Activated T-cell treated with anti-CD3 and anti-CD28 coated beads for 1 hour (primary cell): ENCODE measurements at regions not wholly inside any gene's neighbourhood (a gene's known extent, or its start where the extent isn't known, plus 50 kb on each side); places are given as distances from the start of the nearest gene placed in this dataset.
"Not testable (repeated sequence)": the region's sequence is repeated elsewhere in the genome, so short reads cannot be mapped to it uniquely, and the experiment has no call there.

Source experiments
- DNase-seq: peaks from one replicate; pipeline ENCODE4 v3.0.0-alpha.2; 2020; ENCODE audit warnings: low read depth

- DNase-seq = no peak
Measured at GRCh38 chr5:125476901-125477585, 730.6 kb upstream of the ZNF608 start.

- no peak for DNase-seq
Measured at GRCh38 chr5:125477586-125477975, 731.1 kb upstream of the ZNF608 start.

- DNase-seq = no peak
Measured at GRCh38 chr5:125478599-125478998, 732.2 kb upstream of the ZNF608 start.

GRCh38 chr5:125480911-125481310 lies 734.5 kb upstream of the ZNF608 start:
- no peak for DNase-seq

- DNase-seq = no peak
Measured at GRCh38 chr5:125481506-125482465, 735.3 kb upstream of the ZNF608 start.

GRCh38 chr5:125483609-125484008 lies 737.2 kb upstream of the ZNF608 start:
- DNase-seq = no peak

- no peak for DNase-seq
Measured at GRCh38 chr5:125484272-125484741, 737.9 kb upstream of the ZNF608 start.

- no peak for DNase-seq
Measured at GRCh38 chr5:125484742-125485641, 738.6 kb upstream of the ZNF608 start.

GRCh38 chr5:125485771-125486170 lies 739.3 kb upstream of the ZNF608 start:
- DNase-seq = no peak

GRCh38 chr5:125486634-125487033 lies 740.2 kb upstream of the ZNF608 start:
- no peak for DNase-seq

GRCh38 chr5:125487231-125487630 lies 740.8 kb upstream of the ZNF608 start:
- DNase-seq = no peak

- not testable (repeated sequence) for DNase-seq
Measured at GRCh38 chr5:125487652-125488051, 741.2 kb upstream of the ZNF608 start.

- DNase-seq = no peak
Measured at GRCh38 chr5:125489146-125489545, 742.7 kb upstream of the ZNF608 start.

GRCh38 chr5:125491986-125492492 lies 745.6 kb upstream of the ZNF608 start:
- no peak for DNase-seq

- no peak for DNase-seq
Measured at GRCh38 chr5:125492977-125493376, 746.5 kb upstream of the ZNF608 start.

GRCh38 chr5:125496393-125496792 lies 750.0 kb upstream of the ZNF608 start:
- no peak for DNase-seq

- DNase-seq = no peak
Measured at GRCh38 chr5:125497651-125498050, 751.2 kb upstream of the ZNF608 start.

GRCh38 chr5:125499636-125500332 lies 753.3 kb upstream of the ZNF608 start:
- no peak for DNase-seq

- DNase-seq = no peak
Measured at GRCh38 chr5:125501396-125501795, 755.0 kb upstream of the ZNF608 start.

GRCh38 chr5:125503946-125504345 lies 757.5 kb upstream of the ZNF608 start:
- no peak for DNase-seq

GRCh38 chr5:125505115-125505514 lies 758.7 kb upstream of the ZNF608 start:
- DNase-seq = no peak
